IMR-90 (cell line): ENCODE measurements at regions not wholly inside any gene's neighbourhood (a gene's known extent, or its start where the extent isn't known, plus 50 kb on each side); places are given as distances from the start of the nearest gene placed in this dataset.

Source experiments
- CTCF ChIP-seq: conservative IDR thresholded peaks from 2 replicates; pipeline ENCODE4 v1.5.1; 2012; ENCODE audit warnings: mild to moderate bottlenecking, low read depth, low read length, improper control_type of control experiment
- MAZ ChIP-seq: IDR thresholded peaks from 2 replicates; pipeline ENCODE4 v1.6.1; 2012; ENCODE audit warnings: low read depth, mild to moderate bottlenecking, low read length, improper control_type of control experiment, moderate library complexity, borderline replicate concordance
- NFE2L2 ChIP-seq: fragments of 150-350 bp; IDR thresholded peaks from 2 replicates; pipeline ENCODE4 v1.6.1; 2016; ENCODE audit warnings: low read depth, mild to moderate bottlenecking, low read length
- POLR2A ChIP-seq: IDR thresholded peaks from 2 replicates; pipeline ENCODE4 v1.6.1; 2012; ENCODE audit warnings: mild to moderate bottlenecking, low read depth, low read length
- RAD21 ChIP-seq: IDR thresholded peaks from 2 replicates; pipeline ENCODE4 v1.6.1; 2012; ENCODE audit warnings: low read length, improper control_type of control experiment
- RCOR1 ChIP-seq: IDR thresholded peaks from 2 replicates; pipeline ENCODE4 v1.6.1; 2012; ENCODE audit warnings: mild to moderate bottlenecking, low read length, improper control_type of control experiment; ENCODE audit not compliant: insufficient replicate concordance
- USF2 ChIP-seq: fragments of 150-350 bp; IDR thresholded peaks from 2 replicates; pipeline ENCODE4 v1.6.1; 2017; ENCODE audit warnings: mild to moderate bottlenecking, antibody characterized with exemption, low read length, low read depth

GRCh38 chr18:28458751-28459150, 281.8 kb upstream of the CDH2 start:
- TF ChIP-seq MAZ (no peak), USF2 (no peak), NFE2L2 (no peak), RAD21 (no peak), CTCF (no peak), RCOR1 (no peak), POLR2A (no peak)
